HK-2 (cell line): ENCODE measurements at regions not wholly inside any gene's neighbourhood (a gene's known extent, or its start where the extent isn't known, plus 50 kb on each side); places are given as distances from the start of the nearest gene placed in this dataset.
"Not testable (repeated sequence)": the region's sequence is repeated elsewhere in the genome, so short reads cannot be mapped to it uniquely, and the experiment has no call there.

Source experiments
- DNase-seq: peaks from one replicate; pipeline ENCODE4 v3.0.0-alpha.2; 2018; ENCODE audit not compliant: unreplicated experiment

- not testable (repeated sequence) for DNase-seq
Measured at GRCh38 chr5:62218860-62219259, 87.1 kb upstream of the KIF2A start.

GRCh38 chr5:62221881-62222280 lies 84.1 kb upstream of the KIF2A start:
- DNase-seq, result not testable (repeated sequence)

GRCh38 chr5:62222305-62222704 lies 83.7 kb upstream of the KIF2A start:
- DNase-seq, result not testable (repeated sequence)

- not testable (repeated sequence) for DNase-seq
Measured at GRCh38 chr5:62223312-62223670, 82.7 kb upstream of the KIF2A start.

- not testable (repeated sequence) for DNase-seq
Measured at GRCh38 chr5:62224987-62225601, 80.9 kb upstream of the KIF2A start.

- not testable (repeated sequence) for DNase-seq
Measured at GRCh38 chr5:62230876-62231388, 75.1 kb upstream of the KIF2A start.

GRCh38 chr5:62231576-62231975 lies 74.4 kb upstream of the KIF2A start:
- DNase-seq, result no peak

DNA sequence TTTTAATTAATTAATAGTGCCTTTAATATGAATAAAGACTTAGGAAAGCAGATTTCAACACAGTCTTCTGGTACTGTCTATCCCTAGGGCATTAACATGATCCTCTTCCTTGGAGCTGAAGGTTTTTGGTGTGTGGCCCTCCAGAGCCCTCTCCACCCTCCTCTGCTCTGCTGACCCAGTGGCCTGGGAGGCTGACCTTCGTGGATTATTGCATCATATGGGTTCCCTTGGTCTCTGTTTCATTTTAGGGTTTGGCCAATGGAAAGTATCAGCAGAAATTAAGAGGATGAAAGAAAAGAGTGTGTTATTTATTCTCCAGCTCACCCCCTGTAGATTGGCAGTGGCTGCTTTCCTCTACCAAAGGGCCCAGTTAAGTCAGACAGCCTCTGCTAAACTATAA lies 73.8 kb upstream of the KIF2A start:
- not testable (repeated sequence) for DNase-seq

GRCh38 chr5:62233083-62234046 lies 72.6 kb upstream of the KIF2A start:
- not testable (repeated sequence) for DNase-seq

DNA sequence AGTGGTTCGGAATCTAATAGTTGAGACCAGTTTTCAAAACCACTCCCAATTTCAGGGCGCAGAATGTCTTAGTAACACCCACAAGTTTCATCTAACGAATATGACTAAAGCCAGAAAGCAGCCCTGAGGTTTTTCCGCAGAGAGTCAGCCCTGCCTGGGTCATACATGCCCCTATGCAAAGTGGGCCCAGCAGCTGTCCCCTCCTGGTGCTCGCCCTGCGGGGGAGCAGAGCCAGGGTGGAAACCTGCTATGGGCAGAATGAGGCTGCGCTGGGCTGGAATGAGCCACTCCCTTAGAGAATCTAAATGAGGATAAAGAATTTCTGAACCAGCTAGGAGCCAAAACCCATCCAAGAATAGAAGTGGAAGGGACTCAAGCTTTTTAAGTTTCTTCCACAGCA lies 69.4 kb upstream of the KIF2A start:
- not testable (repeated sequence) for DNase-seq

DNA sequence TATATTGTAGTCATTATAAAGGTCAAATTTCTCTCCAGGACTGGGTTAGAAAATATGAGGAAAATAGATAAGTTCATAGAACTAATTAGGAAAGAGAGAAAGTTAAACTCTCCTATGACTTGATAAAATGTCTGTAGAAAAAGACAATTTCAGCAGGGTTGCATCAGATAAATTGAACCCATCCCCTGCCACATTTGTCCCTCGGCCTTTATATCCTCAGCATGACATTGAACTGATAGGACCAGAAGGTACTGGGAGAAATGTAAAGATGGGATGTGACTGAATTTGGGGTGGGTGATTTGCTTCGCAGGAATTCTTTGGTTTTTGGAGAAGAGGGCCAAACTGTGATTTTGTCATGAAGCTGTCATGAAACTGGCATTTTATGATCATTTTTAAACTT lies 68.1 kb upstream of the KIF2A start:
- DNase-seq, result not testable (repeated sequence)

- DNase-seq, result not testable (repeated sequence)
Measured at GRCh38 chr5:62238584-62238983, 67.4 kb upstream of the KIF2A start.

GRCh38 chr5:62240494-62240893 lies 65.5 kb upstream of the KIF2A start:
- not testable (repeated sequence) for DNase-seq

GRCh38 chr5:62242000-62242399 lies 64.0 kb upstream of the KIF2A start:
- DNase-seq, result not testable (repeated sequence)

GRCh38 chr5:62243046-62243445 lies 63.0 kb upstream of the KIF2A start:
- DNase-seq, result not testable (repeated sequence)

DNA sequence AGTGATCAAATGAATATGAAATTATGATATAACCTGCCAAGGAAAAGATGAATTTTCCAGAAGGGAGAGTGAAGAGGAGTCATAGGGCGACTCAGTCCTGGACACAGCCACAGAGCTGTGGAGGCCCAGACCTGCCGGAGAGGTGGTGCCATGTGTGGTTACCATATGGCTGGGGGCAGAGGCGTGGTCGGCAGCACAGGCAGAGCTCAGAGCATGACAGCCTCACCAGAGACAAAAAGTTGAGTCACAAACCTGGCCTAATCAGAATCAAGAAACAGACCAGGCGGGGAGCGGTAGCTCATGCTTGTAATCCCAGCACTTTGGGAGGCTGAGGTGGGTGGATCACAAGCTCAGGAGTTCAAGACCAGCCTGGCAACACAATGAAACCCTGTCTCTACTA lies 57.8 kb upstream of the KIF2A start:
- DNase-seq, result not testable (repeated sequence)

DNA sequence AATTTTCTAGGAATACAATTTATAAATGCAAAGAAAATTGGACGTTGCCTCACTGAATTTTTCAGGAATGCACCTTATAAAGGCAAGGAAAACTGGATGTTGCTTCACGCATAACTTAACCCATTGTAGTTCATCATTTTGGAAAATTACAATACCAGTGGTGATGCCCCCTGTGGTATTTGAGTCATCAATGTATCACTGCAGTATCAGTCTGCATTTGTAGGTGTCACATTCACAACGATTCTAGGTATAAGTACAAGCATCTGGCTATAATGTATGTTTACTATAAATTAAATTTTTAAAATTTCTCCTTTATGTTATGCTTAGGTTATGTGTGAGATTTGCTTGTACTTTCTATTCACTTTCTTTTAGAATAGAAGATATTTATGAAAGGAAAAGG lies 55.9 kb upstream of the KIF2A start:
- not testable (repeated sequence) for DNase-seq

- DNase-seq, result not testable (repeated sequence)
Measured at GRCh38 chr5:62250919-62251318, 55.1 kb upstream of the KIF2A start.

GRCh38 chr5:62252519-62252918 lies 53.5 kb upstream of the KIF2A start:
- not testable (repeated sequence) for DNase-seq

DNA sequence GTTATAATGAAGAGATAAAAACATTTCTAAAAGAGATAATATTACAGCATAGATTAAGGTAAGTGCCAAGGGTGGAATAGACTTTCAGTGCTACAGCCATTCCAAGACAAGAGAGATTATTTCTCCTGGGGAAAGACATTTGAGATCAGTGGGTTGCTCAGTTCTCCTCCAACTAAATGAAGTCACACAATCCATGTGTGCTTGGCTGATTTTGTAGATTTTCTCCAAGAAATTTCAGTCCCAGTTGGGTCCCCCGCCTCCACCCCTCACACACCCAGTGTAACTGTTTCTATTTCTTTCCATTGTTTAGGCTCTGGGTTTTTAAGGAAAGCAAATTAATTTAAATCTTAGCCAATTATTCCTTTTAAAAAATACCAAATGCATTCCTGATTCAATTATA lies 50.5 kb upstream of the KIF2A start:
- DNase-seq, result not testable (repeated sequence)

DNA sequence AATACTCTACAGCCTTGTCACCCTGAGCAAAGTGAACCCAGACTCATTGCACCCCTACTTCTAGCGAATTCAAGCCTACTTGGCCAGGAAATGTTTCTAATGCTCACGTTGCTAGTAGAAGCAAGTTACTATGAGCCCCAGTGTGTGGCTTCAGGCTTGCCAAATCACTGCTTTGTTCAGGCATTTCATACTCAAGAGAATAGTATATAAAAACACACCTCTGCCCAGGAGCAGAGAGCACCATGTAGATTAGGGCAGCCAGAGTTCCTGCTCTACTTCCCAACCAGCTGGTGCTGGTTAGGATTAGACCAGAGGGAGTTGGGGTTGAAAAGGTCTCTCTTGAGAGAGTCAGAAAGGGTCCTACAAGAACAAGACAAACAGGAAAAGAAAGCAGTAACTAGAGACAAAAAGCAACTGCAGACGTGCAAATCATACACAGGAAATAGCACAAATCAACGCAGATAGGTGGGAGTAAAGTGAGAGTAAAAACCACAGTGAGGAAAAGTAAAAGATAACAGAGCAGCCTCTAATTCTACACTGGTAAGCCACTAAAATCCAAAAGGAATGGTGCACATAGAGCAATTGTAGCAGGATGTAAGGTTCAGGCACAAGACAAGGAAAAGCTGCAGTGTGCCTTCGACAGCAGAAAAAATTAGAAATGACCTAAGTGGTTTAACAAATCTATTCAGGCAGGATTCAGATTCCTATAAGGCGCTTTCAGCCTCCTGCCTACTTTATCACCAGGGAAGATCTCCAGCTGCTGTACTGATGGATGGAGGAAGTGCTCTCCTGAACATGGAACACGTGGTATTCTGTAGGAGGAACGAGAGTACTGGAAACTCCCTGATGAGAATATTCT lies 49.6 kb upstream of the KIF2A start:
- DNase-seq, result no peak
